ENCODE measurements at regions not wholly inside any gene's neighbourhood (a gene's known extent, or its start where the extent isn't known, plus 50 kb on each side); places are given as distances from the start of the nearest gene placed in this dataset.

DNA sequence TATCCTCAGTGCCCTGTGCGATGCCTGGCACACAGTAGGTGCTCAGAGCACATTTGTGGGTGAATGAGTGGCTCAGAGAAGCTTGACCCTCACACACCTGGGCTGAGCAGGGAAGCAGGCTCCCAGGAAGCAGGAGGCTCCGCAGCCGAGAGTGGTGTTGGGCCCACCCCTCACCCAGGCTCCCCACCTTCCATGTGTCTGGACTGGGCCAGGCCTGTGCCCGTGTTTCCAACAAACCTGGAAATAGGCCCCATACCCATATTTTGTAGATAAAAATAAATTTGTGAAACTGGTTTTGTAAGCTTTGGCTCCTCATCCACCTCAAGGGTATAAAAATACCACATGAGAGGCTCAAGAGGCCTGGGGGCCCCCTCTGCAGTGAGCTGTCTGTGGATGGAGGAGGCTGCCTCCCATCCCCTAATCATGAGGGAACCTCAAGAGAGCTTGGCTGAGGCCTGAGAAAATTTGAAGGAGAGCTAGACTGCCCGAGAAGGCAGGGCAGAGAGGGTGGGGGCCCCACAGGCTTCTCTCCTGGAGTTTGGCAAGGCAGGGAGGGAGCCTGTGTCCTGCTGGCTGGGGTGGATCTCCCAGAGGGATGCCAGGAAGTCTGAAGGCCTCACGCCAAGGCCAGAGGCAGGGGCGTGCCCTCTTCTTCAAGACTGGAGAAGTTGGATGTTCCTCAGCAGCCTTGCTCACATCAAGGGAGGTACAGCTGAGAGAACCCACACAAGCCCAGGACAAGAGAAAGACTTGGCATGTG, 147.0 kb upstream of the NECTIN1 start:
- TF ChIP-seq, protein P1, sequence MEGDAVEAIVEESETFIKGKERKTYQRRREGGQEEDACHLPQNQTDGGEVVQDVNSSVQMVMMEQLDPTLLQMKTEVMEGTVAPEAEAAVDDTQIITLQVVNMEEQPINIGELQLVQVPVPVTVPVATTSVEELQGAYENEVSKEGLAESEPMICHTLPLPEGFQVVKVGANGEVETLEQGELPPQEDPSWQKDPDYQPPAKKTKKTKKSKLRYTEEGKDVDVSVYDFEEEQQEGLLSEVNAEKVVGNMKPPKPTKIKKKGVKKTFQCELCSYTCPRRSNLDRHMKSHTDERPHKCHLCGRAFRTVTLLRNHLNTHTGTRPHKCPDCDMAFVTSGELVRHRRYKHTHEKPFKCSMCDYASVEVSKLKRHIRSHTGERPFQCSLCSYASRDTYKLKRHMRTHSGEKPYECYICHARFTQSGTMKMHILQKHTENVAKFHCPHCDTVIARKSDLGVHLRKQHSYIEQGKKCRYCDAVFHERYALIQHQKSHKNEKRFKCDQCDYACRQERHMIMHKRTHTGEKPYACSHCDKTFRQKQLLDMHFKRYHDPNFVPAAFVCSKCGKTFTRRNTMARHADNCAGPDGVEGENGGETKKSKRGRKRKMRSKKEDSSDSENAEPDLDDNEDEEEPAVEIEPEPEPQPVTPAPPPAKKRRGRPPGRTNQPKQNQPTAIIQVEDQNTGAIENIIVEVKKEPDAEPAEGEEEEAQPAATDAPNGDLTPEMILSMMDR (IDR thresholded peaks at IDR 0.05): no peak
- TF ChIP-seq POLR2A (IDR thresholded peaks at IDR 0.05): no peak
